ENCODE measurements at regions not wholly inside any gene's neighbourhood (a gene's known extent, or its start where the extent isn't known, plus 50 kb on each side); places are given as distances from the start of the nearest gene placed in this dataset.

DNA sequence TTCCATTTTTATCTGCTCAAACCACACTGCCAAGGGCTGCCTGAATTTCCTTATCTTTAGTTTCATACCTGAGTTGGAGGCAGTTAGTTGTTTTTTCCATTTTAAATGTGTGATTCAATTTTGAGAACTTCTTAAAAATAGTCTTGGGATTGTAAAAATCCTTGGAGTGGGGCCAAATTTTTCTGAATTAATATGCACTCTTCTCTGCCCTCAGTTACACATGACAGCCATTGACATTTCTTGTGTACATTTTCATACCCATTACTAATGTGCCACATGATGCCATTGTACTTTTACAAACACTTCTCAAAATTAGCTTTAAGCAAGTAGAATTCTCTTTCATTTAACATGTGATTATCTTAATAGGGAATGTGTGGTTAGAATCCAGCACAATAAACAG lies 141.7 kb downstream of the C3orf38 start:
- TF ChIP-seq, protein P1, sequence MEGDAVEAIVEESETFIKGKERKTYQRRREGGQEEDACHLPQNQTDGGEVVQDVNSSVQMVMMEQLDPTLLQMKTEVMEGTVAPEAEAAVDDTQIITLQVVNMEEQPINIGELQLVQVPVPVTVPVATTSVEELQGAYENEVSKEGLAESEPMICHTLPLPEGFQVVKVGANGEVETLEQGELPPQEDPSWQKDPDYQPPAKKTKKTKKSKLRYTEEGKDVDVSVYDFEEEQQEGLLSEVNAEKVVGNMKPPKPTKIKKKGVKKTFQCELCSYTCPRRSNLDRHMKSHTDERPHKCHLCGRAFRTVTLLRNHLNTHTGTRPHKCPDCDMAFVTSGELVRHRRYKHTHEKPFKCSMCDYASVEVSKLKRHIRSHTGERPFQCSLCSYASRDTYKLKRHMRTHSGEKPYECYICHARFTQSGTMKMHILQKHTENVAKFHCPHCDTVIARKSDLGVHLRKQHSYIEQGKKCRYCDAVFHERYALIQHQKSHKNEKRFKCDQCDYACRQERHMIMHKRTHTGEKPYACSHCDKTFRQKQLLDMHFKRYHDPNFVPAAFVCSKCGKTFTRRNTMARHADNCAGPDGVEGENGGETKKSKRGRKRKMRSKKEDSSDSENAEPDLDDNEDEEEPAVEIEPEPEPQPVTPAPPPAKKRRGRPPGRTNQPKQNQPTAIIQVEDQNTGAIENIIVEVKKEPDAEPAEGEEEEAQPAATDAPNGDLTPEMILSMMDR (conservative IDR thresholded peaks at IDR 0.05): no peak
- no peak for TF ChIP-seq ZFX (IDR thresholded peaks at IDR 0.05)

All from C4-2B (cell line).